Cardiac muscle cell (in vitro differentiated cells and primary cell): ENCODE measurements at regions not wholly inside any gene's neighbourhood (a gene's known extent, or its start where the extent isn't known, plus 50 kb on each side); places are given as distances from the start of the nearest gene placed in this dataset.
"Not testable (repeated sequence)": the region's sequence is repeated elsewhere in the genome, so short reads cannot be mapped to it uniquely, and the experiment has no call there.

Source experiments
- DNase-seq, 2 donors: peaks; one replicate each; pipeline versions ENCODE4 v3.0.0 to v3.0.0-alpha.2; 2010 to 2017; ENCODE audit warnings: low read depth in 1 of 2, low spot score in 1 of 2
- H3K27ac ChIP-seq: fragments of 200-600 bp; sonication (generic); 2 replicates; pipeline ENCODE4 v1.5.1; 2016
- H3K27me3 ChIP-seq: fragments of 200-600 bp; sonication (generic); 2 replicates; pipeline ENCODE4 v1.6.0; 2016; ENCODE audit warnings: control low read depth
- H3K36me3 ChIP-seq: fragments of 200-600 bp; sonication (generic); 2 replicates; pipeline ENCODE4 v1.5.1; 2016; ENCODE audit warnings: control low read depth
- H3K4me1 ChIP-seq: fragments of 200-600 bp; sonication (generic); 2 replicates; pipeline ENCODE4 v1.8.1; 2017; ENCODE audit warnings: low read depth, mild to moderate bottlenecking, mixed run types
- H3K4me3 ChIP-seq: fragments of 200-600 bp; sonication (generic); 2 replicates; pipeline ENCODE4 v1.5.1; 2016; ENCODE audit warnings: mild to moderate bottlenecking
- H3K9me3 ChIP-seq: fragments of 200-600 bp; sonication (generic); 2 replicates; pipeline ENCODE4 v1.5.1; 2017; ENCODE audit warnings: low read depth, mild to moderate bottlenecking, control low read depth
- TF ChIP-seq, protein P1 (sequence below): IDR thresholded peaks from 2 replicates; pipeline ENCODE4 v1.5.1; 2012; ENCODE audit warnings: low read depth, mild to moderate bottlenecking, low read length

DNA sequence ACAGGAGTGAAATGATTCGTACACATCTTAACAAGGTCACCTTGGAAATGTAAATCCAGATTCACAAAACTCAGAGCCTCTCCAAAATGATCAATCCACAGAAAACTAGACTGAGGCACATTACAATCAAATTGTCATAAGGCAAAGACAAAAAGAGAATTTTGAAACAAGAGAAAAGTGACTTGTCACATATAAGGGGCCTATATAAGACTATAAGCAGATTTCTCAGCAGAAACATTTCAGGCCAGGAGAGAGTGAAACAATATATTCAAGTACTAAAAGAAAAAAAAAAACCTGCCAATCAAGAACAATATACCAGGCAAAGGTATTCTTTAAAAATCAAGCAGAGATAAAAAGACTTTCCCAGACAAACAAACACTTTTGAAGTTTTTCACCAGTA lies 429.1 kb downstream of the BCAT1 start:
- Histone ChIP-seq H3K4me1 (no peaks in the 10 kb centered on the region), H3K27ac (no peak overlapping the region), H3K4me3 (no peak overlapping the region), H3K9me3 (no peaks in the 10 kb centered on the region), H3K36me3 (no peaks in the 10 kb centered on the region), H3K27me3 (no peaks in the 10 kb centered on the region)
- TF ChIP-seq, protein P1, sequence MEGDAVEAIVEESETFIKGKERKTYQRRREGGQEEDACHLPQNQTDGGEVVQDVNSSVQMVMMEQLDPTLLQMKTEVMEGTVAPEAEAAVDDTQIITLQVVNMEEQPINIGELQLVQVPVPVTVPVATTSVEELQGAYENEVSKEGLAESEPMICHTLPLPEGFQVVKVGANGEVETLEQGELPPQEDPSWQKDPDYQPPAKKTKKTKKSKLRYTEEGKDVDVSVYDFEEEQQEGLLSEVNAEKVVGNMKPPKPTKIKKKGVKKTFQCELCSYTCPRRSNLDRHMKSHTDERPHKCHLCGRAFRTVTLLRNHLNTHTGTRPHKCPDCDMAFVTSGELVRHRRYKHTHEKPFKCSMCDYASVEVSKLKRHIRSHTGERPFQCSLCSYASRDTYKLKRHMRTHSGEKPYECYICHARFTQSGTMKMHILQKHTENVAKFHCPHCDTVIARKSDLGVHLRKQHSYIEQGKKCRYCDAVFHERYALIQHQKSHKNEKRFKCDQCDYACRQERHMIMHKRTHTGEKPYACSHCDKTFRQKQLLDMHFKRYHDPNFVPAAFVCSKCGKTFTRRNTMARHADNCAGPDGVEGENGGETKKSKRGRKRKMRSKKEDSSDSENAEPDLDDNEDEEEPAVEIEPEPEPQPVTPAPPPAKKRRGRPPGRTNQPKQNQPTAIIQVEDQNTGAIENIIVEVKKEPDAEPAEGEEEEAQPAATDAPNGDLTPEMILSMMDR: no peak
- no peak for DNase-seq

DNA sequence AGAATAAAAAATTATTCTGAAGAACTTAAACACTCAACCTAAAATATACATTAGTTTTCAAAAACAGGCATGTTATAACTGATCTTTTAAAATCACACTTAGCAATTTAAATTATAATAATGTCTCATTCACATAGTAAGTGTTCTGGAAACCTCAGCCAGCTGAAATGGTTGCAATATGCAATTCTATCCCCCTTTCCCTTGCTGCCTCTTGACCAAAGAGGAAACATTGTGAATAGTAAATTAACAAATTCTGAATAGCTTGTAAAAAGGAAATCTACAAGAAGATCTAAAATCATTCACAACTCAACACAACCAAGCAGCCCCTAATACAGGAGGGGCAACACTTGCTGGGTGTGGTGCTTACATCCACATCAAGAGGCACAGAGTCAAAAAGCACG lies 431.9 kb downstream of the BCAT1 start:
- no peak overlapping the region for H3K4me3 ChIP-seq
- DNase-seq: no peak
- no peaks in the 10 kb centered on the region for H3K27me3 ChIP-seq
- H3K9me3 ChIP-seq: no peaks in the 10 kb centered on the region
- H3K4me1 ChIP-seq: no peaks in the 10 kb centered on the region
- H3K36me3 ChIP-seq: no peaks in the 10 kb centered on the region
- H3K27ac ChIP-seq: no peak overlapping the region
- TF ChIP-seq, protein P1: no peak

DNA sequence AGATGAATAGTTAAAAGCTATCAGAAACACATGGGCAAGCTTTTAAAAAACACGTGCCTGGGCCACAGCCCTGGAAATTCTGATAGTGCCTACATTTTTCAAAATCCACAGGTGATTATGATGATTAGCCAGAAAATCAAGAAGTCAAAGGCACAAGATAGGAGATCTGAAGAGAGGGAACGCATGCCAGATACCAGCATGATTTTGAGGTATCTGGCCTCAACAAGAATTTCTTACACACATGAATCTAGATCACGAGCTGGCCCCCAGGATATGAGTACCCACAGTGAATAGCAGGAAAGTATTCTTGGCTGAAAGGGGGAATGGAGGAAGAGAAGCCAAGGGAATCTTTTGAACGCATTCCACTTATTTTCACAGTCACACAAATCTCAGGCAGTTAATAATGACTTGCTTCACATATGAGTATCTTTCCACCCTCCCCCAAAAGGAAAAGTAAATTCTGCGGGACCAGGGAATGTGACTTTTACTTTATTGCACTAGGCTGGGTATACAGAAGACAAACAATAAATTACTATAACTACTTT lies 438.2 kb downstream of the BCAT1 start:
- TF ChIP-seq, protein P1: no peak
- no peak for DNase-seq

DNA sequence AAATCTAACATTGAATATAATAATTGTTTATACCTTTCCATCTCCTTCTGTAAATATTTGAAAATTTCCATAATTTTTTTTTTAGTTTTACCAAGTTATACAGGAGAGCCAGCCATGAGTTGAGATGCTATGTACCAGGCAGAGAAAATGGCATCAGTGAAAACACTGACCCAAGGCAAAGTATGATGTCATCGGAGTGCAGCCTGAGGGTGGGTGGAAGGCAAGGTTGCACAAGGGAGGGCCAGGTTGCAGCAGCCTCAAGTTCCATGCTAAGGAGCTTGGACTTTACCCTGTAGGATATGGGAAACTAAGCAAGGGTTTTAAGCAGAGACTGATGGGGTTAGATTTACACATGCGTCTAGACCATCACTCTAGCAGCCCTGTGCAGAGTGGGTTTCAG lies 441.1 kb downstream of the BCAT1 start:
- no peaks in the 10 kb centered on the region for H3K36me3 ChIP-seq
- no peaks in the 10 kb centered on the region for H3K4me1 ChIP-seq
- H3K27ac ChIP-seq: no peak overlapping the region
- no peak for DNase-seq
- TF ChIP-seq, protein P1: no peak
- H3K4me3 ChIP-seq: no peak overlapping the region
- H3K9me3 ChIP-seq: no peaks in the 10 kb centered on the region
- no peaks in the 10 kb centered on the region for H3K27me3 ChIP-seq

More for the DNA sequence above, 438.2 kb downstream of the BCAT1 start:
- H3K27me3 ChIP-seq: no peaks in the 10 kb centered on the region
- H3K36me3 ChIP-seq: no peaks in the 10 kb centered on the region
- H3K4me1 ChIP-seq: no peaks in the 10 kb centered on the region
- no peak overlapping the region for H3K4me3 ChIP-seq
- H3K9me3 ChIP-seq: no peaks in the 10 kb centered on the region
- H3K27ac ChIP-seq: no peak overlapping the region

DNA sequence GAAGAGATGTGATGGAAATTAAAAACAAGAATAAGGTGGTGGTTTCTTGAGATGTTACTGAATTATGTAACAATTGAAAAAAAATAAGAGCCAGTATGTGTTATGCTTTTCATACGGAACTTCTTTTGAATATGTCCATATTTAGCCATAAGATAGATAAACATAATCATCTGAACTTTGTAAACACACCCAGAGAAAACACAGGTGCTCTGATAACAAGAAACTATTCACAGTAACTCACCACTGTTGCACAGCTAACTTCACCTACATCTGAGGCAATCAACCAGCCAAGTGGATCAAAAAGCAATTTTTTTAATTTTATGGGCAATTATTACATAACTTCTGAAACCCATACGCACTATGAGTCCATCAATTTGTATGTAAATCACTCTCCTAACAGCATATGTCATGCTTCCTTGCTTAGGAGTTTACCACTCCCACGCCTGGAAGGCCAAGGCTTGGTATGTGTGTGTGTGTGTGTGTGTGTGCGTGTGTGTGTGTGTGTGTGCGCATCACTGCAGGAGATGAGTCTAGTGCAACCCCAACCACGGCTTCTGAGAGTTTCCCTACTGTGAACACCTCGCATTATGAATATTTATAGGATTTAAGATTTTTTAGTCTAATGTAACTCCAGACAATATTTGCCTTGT lies 443.4 kb downstream of the BCAT1 start:
- TF ChIP-seq, protein P1: no peak
- H3K27ac ChIP-seq: no peak overlapping the region

DNA sequence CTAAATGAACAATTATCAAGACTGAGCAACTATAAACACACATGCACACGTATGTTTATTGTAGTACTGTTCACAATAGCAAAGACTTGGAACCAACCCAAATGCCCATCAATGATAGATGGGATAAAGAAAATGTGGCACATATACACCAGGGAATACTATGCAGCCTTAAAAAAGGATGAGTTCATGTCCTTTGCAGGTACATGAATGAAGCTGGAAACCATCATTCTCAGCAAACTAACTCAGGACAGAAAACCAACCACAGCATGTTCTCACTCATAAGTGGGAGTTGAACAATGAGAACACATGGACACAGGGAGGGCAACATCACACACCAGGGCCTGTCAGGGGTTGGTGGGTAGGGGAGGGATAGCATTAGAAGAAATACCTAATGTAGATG lies 445.4 kb downstream of the BCAT1 start:
- not testable (repeated sequence) for H3K27me3 ChIP-seq, H3K9me3 ChIP-seq, H3K4me1 ChIP-seq, DNase-seq, H3K4me3 ChIP-seq, H3K36me3 ChIP-seq, H3K27ac ChIP-seq

More for the DNA sequence above, 443.4 kb downstream of the BCAT1 start:
- no peak for DNase-seq
- no peaks in the 10 kb centered on the region for H3K4me1 ChIP-seq
- H3K27me3 ChIP-seq: no peaks in the 10 kb centered on the region
- no peaks in the 10 kb centered on the region for H3K9me3 ChIP-seq
- H3K4me3 ChIP-seq: no peak overlapping the region
- H3K36me3 ChIP-seq: no peaks in the 10 kb centered on the region
